ENCODE measurements at regions not wholly inside any gene's neighbourhood (a gene's known extent, or its start where the extent isn't known, plus 50 kb on each side); places are given as distances from the start of the nearest gene placed in this dataset.

GRCh38 chr2:7813541-7814292, 868.1 kb upstream of the ID2 start:
- no peak for DNase-seq (ENCODE audit: low read depth)

DNA sequence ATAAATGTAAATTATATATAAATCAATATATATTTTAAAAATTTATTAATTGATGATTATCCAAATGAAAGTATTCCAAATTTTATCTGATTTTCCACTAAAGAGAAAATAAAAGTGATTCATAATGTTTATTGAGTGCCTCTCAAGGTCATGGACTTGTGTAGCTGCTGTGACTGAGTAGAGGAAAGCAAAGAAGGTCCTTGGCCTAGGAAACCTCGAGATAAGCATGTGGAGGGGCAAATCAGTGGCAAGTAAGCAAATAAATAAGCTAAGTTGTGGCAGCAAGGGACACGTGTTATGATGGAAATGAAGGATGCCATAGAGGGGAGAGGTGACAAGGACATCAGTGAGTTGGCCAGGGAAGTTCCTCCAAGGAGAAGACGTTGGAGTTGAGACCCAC, 866.1 kb upstream of the ID2 start:
- DNase-seq (ENCODE audit: low read depth), result no peak

GRCh38 chr2:7816233-7816632, 865.6 kb upstream of the ID2 start:
- DNase-seq (ENCODE audit: low read depth), result no peak

- no peak for DNase-seq (ENCODE audit: low read depth)
These were observed 864.9 kb upstream of the ID2 start for GRCh38 chr2:7816944-7817343.

DNA sequence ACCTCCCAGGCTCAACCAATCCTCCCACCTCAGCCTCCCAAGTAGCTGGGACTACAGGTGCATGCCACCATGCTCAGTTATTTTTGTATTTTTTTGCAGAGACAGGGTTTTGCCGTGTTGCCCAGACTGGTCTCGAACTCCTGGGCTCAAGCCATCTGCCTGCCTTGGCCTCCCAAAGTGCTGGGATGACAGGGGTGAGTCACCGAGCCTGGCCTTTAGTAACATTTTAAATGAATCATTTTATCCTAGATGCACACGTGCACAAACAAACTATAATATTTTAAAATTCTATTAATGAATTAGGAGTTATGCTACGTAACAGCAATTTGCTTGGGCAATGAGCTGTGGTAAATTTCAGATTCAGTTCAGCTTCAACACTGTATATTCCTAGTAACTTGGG, 862.5 kb upstream of the ID2 start:
- peak; percentile 10 for DNase-seq (ENCODE audit: low read depth)

DNA sequence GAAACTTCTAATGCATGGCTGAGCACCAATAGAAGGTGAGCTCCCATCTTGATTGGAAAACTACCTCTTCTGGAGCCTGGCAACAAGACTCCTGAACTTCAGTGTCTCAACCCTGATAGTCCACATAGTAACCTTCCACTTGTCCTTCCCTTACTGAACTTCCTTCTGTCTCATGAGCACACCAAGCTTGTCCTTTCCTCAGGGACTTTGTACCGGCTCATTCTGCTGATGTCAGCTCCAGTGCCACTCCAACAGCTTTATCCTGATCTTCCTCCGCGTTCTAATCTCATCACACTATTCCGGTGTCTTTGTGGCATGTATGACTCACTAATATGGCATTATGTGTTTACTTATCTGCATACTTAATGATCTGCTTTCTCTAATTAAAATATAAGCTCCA, 862.0 kb upstream of the ID2 start:
- no peak for DNase-seq (ENCODE audit: low read depth)

DNA sequence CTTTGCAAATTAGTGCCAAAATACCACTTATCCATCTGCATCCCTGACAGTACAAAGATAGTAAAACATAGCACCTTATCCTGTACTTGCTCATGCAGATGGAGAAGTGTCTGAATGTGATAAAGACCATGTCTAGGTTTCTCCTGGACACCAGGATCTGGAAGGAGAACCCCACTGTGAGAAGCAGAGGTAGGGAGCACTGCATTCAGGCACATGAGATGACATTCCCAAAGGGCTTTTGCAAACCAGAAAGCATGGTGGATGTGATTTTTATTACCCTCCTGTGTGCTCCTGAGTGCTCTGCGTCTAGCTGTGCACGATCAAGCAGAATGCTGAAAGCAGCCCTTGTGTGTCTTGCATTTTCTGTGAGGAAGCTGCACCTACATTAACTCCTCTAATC, 857.6 kb upstream of the ID2 start:
- DNase-seq (ENCODE audit: low read depth), result no peak

DNA sequence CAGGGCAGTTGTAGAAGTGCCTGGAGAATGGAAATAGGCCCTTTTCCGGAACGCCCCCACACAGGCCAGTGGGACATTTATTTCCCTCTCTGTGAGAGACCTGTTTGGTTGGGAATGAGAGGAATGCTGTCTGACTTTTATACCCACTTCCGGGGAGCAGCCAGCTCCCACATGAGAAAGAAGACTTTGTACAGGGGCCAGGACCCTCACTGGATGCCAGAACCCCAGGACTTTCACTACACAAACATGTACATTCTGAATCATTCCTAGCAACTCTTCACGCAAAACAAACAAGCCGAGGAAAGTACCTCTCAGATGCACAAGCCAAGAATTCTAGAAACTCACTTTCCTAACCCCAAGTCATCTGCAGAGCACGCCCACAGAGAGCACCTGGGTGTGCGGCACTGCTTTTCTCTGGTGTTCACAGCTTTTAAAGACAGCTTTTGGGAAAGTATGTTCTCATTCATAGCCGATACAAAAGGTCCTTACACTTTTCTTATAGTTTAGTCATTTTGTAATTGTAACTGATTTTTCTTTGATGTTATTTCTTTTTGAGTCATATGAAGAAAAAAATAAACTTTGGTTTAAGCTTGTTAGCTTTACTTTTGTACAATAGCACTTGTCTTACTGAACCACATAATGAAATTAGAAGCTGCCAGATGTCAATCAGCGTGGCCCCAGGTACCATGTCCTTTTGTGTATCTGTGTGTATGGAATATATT, 856.1 kb upstream of the ID2 start:
- DNase-seq (ENCODE audit: low read depth), result peak; percentile 9

DNA sequence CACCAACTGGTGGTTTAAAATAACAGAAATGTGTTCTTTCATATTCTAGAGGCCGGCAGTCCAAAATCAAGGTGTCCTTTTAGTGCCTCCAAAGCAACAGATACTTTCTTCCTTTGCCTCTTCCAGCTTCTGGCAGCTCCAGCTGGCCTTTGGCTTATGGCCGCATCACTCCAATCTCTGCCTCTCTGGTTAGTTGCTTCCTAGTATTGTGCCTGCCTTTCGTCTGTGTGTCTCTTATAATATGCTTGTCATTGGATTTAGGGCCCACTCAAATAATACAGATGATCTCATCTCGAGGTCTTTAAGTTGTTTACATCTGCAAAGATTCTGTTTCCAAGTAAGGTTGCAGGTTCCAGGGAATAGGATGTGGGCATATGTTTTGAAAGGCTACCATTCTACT, 855.2 kb upstream of the ID2 start:
- DNase-seq (ENCODE audit: low read depth), result no peak

- DNase-seq (ENCODE audit: low read depth), result no peak
These were observed 852.6 kb upstream of the ID2 start for GRCh38 chr2:7829241-7829640.

GRCh38 chr2:7830616-7831015, 851.2 kb upstream of the ID2 start:
- DNase-seq (ENCODE audit: low read depth), result no peak

GRCh38 chr2:7835151-7835550, 846.7 kb upstream of the ID2 start:
- no peak for DNase-seq (ENCODE audit: low read depth)

GRCh38 chr2:7835693-7836680, 845.9 kb upstream of the ID2 start:
- DNase-seq (ENCODE audit: low read depth), result no peak

DNA sequence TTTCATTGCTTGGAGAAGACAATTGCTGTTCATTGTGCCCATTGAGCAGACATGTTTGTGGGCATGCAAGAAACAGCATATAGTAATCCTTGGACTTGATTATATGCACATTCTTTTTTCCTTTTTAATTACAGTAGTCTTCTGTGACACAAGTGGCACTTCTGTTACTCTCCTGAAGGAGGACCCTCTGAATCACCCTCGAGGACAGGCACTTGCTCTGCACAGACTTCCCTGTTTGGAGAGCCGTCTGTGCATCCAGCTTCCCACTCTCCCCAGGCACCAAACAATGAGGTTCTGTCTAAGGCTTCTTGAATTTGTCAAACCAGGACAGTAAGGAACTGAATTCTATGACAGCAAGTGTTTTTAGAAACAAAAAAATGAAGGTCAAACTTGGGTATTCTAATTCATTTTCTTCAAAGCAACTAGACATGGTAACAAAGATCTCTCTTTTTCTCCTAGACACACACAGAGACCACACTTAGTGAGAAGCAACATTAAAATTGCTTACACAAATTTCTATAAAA, 844.6 kb upstream of the ID2 start:
- no peak for DNase-seq (ENCODE audit: low read depth)

DNA sequence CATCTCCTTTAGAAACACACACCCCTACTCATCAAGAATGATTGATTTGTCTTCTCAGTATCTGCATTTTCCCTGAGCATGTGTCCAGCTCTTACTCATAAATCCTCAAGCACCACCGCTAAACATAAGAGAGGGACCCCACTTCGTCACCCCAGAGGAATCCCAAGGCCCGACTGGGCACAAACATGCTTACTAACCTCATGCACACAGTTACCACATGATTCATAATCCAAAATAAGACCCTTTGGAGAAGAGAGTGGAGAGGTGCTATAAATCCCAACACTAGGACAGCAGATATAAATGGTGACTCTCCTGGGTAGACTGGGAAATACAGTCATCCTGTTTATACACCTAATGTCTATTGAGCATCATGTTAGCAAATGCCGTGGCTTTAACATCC, 843.2 kb upstream of the ID2 start:
- peak; percentile 13 for DNase-seq (ENCODE audit: low read depth)

GRCh38 chr2:7840651-7841380, 841.0 kb upstream of the ID2 start:
- no peak for DNase-seq (ENCODE audit: low read depth)

DNA sequence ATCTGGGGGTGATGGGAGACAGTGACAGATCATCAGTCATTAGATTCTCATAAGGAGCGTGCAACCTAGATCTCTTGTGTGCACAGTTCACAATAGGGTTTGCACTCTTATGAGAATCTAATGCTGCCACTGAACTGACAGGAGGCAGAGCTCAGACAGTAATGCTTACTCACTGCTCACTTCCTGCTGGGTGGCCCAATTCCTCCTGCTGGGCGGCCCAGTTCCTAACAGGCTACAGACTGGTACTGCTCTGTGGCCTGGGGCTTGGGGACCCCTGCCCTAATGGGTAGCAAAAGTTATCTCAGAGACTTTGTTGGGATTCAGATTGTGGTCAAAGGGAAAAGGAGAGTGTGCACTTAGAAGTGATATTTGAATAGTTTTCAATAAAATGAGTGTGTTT, 840.1 kb upstream of the ID2 start:
- peak; percentile 14 for DNase-seq (ENCODE audit: low read depth)

GRCh38 chr2:7844414-7844965, 837.4 kb upstream of the ID2 start:
- no peak for DNase-seq (ENCODE audit: low read depth)

DNA sequence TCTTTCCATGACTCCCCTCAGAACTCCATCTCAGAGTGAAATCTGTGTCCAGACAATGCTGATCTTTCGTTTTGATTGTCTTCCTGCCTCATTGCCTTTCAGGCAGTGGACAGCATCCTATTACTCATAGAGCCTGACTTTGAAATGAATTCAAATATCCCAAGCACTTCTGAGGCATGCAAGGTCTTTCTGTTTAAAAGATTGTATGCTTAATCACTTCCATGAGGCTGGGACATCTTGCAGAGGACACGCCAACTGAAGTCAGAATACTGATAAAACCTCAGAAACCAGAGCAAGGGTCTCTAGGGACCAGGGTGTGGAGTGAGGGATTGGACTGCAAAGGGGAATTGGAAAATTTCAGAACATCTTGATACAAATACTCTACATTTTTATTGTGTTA, 836.5 kb upstream of the ID2 start:
- DNase-seq (ENCODE audit: low read depth), result peak; percentile 58

DNA sequence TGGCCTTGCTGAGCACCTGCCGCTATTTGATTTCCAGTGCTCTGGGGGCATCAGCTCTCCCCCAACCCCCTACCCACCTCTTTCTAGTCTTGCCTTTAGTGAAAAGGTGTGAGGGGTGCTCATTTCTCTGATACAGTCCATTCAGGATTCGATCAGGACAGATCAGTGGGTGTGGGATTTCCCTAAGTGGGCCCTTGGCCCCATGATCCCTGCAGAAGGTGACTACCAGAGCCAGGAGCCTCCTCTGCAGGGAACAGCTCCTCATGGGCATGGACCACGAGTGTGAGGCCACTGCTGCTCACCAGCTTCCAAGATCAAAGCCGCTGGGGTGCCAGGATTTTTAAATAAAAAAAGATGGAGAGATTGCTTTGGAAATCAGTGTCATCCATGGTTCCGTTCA, 835.2 kb upstream of the ID2 start:
- no peak for DNase-seq (ENCODE audit: low read depth)

DNA sequence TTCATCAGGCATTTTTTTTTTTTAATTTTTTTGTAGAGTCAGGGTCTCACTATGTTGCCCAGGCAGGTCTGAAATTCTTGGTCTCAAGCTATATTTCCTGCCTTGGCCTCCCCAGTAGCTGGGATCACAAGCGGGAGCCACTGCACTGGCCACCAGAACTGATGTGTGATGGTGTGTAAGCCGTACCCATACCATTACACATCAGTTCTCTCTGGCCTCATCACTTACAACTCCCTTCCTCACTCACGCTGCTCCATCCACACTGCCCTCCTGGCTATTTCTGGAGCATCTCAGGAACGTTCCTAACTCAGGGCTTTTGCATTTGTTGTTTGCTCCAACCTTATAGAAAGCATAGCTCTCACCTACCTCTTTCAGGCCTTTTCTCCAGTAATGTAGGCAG, 834.5 kb upstream of the ID2 start:
- DNase-seq (ENCODE audit: low read depth), result no peak

All from ELR (cell line).